Stimulated activated memory B cell treated with anti-CD40 and anti-IgM and Interleukin-4, amounts not matched to agents 10 μg/mL and 1 μg/mL and 100 μg/mL, for 72 hours (primary cell): ENCODE measurements at regions not wholly inside any gene's neighbourhood (a gene's known extent, or its start where the extent isn't known, plus 50 kb on each side); places are given as distances from the start of the nearest gene placed in this dataset.

Source experiments
- ATAC-seq: fragments of 150-1000 bp; cut with Tn5 transposase; 2 replicates; pipeline ENCODE4 v1.10.0; 2021
- H3K27ac Mint-ChIP-seq: one replicate; pipeline ENCODE4 v1.8.0; 2022; ENCODE audit warnings: mild to moderate bottlenecking, mixed read lengths
- H3K27me3 Mint-ChIP-seq: one replicate; pipeline ENCODE4 v1.8.0; 2022; ENCODE audit warnings: mixed read lengths
- H3K36me3 Mint-ChIP-seq: one replicate; pipeline ENCODE4 v1.8.0; 2022; ENCODE audit warnings: mixed read lengths
- H3K4me1 Mint-ChIP-seq: one replicate; pipeline ENCODE4 v1.8.0; 2022; ENCODE audit warnings: mixed read lengths
- H3K4me3 Mint-ChIP-seq: one replicate; pipeline ENCODE4 v1.8.0; 2022; ENCODE audit warnings: mild to moderate bottlenecking, moderate library complexity, mixed read lengths
- H3K9me3 Mint-ChIP-seq: one replicate; pipeline ENCODE4 v1.8.0; 2022; ENCODE audit warnings: mixed read lengths

- H3K36me3 Mint-ChIP-seq: peaks cover 28% of the 10 kb centered on the region
- H3K27ac Mint-ChIP-seq: no peak overlapping the region
- no peaks in the 10 kb centered on the region for H3K27me3 Mint-ChIP-seq
- no peaks in the 10 kb centered on the region for H3K4me1 Mint-ChIP-seq
- no peak for ATAC-seq
- peaks cover 28% of the 10 kb centered on the region for H3K9me3 Mint-ChIP-seq
- H3K4me3 Mint-ChIP-seq: no peak overlapping the region
These were observed 200.9 kb downstream of the ICE1 start for GRCh38 chr5:5623397-5623796.

GRCh38 chr5:5622806-5623205 lies 200.3 kb downstream of the ICE1 start:
- ATAC-seq: no peak
- Mint-ChIP-seq H3K27me3 (no peaks in the 10 kb centered on the region), H3K4me3 (no peak overlapping the region), H3K9me3 (peaks cover 28% of the 10 kb centered on the region), H3K36me3 (peaks cover 28% of the 10 kb centered on the region), H3K4me1 (no peaks in the 10 kb centered on the region), H3K27ac (no peak overlapping the region)

- peaks cover 24% of the 10 kb centered on the region for H3K36me3 Mint-ChIP-seq
- no peak for ATAC-seq
- H3K27ac Mint-ChIP-seq: no peak overlapping the region
- H3K4me1 Mint-ChIP-seq: no peaks in the 10 kb centered on the region
- no peak overlapping the region for H3K4me3 Mint-ChIP-seq
- H3K9me3 Mint-ChIP-seq: peaks cover 25% of the 10 kb centered on the region
- H3K27me3 Mint-ChIP-seq: no peaks in the 10 kb centered on the region
These were observed 197.1 kb downstream of the ICE1 start for GRCh38 chr5:5619546-5619945.

- Mint-ChIP-seq H3K4me1 (peaks cover 14% of the 10 kb centered on the region), H3K27ac (no peak overlapping the region), H3K4me3 (no peak overlapping the region), H3K36me3 (peaks cover 7% of the 10 kb centered on the region), H3K27me3 (no peaks in the 10 kb centered on the region), H3K9me3 (peaks cover 7% of the 10 kb centered on the region)
- no peak for ATAC-seq
These were observed 194.5 kb downstream of the ICE1 start for GRCh38 chr5:5617024-5617423.

GRCh38 chr5:5616247-5616895 lies 193.9 kb downstream of the ICE1 start:
- Mint-ChIP-seq H3K4me3 (no peak overlapping the region), H3K36me3 (peaks cover under 1% of the 10 kb centered on the region), H3K4me1 (peaks cover 14% of the 10 kb centered on the region), H3K27ac (no peak overlapping the region), H3K27me3 (no peaks in the 10 kb centered on the region), H3K9me3 (peaks cover under 1% of the 10 kb centered on the region)
- ATAC-seq: no peak

GRCh38 chr5:5615569-5615968 lies 193.1 kb downstream of the ICE1 start:
- Mint-ChIP-seq H3K27ac (no peak overlapping the region), H3K9me3 (no peaks in the 10 kb centered on the region), H3K4me1 (peaks cover 14% of the 10 kb centered on the region), H3K4me3 (no peak overlapping the region), H3K27me3 (no peaks in the 10 kb centered on the region), H3K36me3 (no peaks in the 10 kb centered on the region)
- no peak for ATAC-seq

- H3K27me3 Mint-ChIP-seq: no peaks in the 10 kb centered on the region
- H3K36me3 Mint-ChIP-seq: no peaks in the 10 kb centered on the region
- peaks cover 14% of the 10 kb centered on the region for H3K4me1 Mint-ChIP-seq
- peak; percentile 94 for ATAC-seq
- no peaks in the 10 kb centered on the region for H3K9me3 Mint-ChIP-seq
- H3K27ac Mint-ChIP-seq: no peak overlapping the region
- no peak overlapping the region for H3K4me3 Mint-ChIP-seq
These were observed 190.9 kb downstream of the ICE1 start for GRCh38 chr5:5613261-5613990.

- ATAC-seq: no peak
- H3K27ac Mint-ChIP-seq: no peak overlapping the region
- H3K27me3 Mint-ChIP-seq: no peaks in the 10 kb centered on the region
- H3K4me1 Mint-ChIP-seq: peaks cover 14% of the 10 kb centered on the region
- H3K36me3 Mint-ChIP-seq: no peaks in the 10 kb centered on the region
- H3K9me3 Mint-ChIP-seq: no peaks in the 10 kb centered on the region
- H3K4me3 Mint-ChIP-seq: no peak overlapping the region
These were observed 189.6 kb downstream of the ICE1 start for GRCh38 chr5:5612096-5612495.

- Mint-ChIP-seq H3K27ac (no peak overlapping the region), H3K4me1 (peaks cover 14% of the 10 kb centered on the region), H3K36me3 (no peaks in the 10 kb centered on the region), H3K9me3 (no peaks in the 10 kb centered on the region), H3K4me3 (no peak overlapping the region), H3K27me3 (no peaks in the 10 kb centered on the region)
- no peak for ATAC-seq
These were observed 187.5 kb downstream of the ICE1 start for GRCh38 chr5:5609935-5610334.

GRCh38 chr5:5605170-5605764 lies 182.8 kb downstream of the ICE1 start:
- Mint-ChIP-seq H3K27me3 (no peaks in the 10 kb centered on the region), H3K27ac (no peak overlapping the region), H3K4me3 (no peak overlapping the region), H3K9me3 (no peaks in the 10 kb centered on the region), H3K36me3 (no peaks in the 10 kb centered on the region), H3K4me1 (no peaks in the 10 kb centered on the region)
- ATAC-seq: no peak

- Mint-ChIP-seq H3K36me3 (no peaks in the 10 kb centered on the region), H3K27me3 (no peaks in the 10 kb centered on the region), H3K4me3 (no peak overlapping the region), H3K9me3 (no peaks in the 10 kb centered on the region), H3K27ac (no peak overlapping the region), H3K4me1 (no peaks in the 10 kb centered on the region)
- no peak for ATAC-seq
These were observed 180.1 kb downstream of the ICE1 start for GRCh38 chr5:5602554-5602953.

- Mint-ChIP-seq H3K4me1 (no peaks in the 10 kb centered on the region), H3K36me3 (no peaks in the 10 kb centered on the region), H3K9me3 (peaks cover 6% of the 10 kb centered on the region), H3K27ac (no peak overlapping the region), H3K27me3 (no peaks in the 10 kb centered on the region), H3K4me3 (no peak overlapping the region)
- ATAC-seq: no peak
These were observed 176.2 kb downstream of the ICE1 start for GRCh38 chr5:5598547-5599113.

GRCh38 chr5:5593391-5593790 lies 170.9 kb downstream of the ICE1 start:
- H3K27me3 Mint-ChIP-seq: no peaks in the 10 kb centered on the region
- H3K36me3 Mint-ChIP-seq: no peaks in the 10 kb centered on the region
- no peak for ATAC-seq
- peaks cover 10% of the 10 kb centered on the region for H3K9me3 Mint-ChIP-seq
- no peak overlapping the region for H3K27ac Mint-ChIP-seq
- H3K4me1 Mint-ChIP-seq: no peaks in the 10 kb centered on the region
- no peak overlapping the region for H3K4me3 Mint-ChIP-seq

GRCh38 chr5:5592541-5592940 lies 170.1 kb downstream of the ICE1 start:
- no peak overlapping the region for H3K4me3 Mint-ChIP-seq
- peaks cover 10% of the 10 kb centered on the region for H3K9me3 Mint-ChIP-seq
- ATAC-seq: no peak
- no peaks in the 10 kb centered on the region for H3K36me3 Mint-ChIP-seq
- H3K4me1 Mint-ChIP-seq: no peaks in the 10 kb centered on the region
- H3K27me3 Mint-ChIP-seq: peaks cover 8% of the 10 kb centered on the region
- no peak overlapping the region for H3K27ac Mint-ChIP-seq

- Mint-ChIP-seq H3K27ac (no peak overlapping the region), H3K36me3 (no peaks in the 10 kb centered on the region), H3K4me3 (no peak overlapping the region), H3K9me3 (peaks cover 10% of the 10 kb centered on the region), H3K27me3 (peaks cover 18% of the 10 kb centered on the region), H3K4me1 (no peaks in the 10 kb centered on the region)
- ATAC-seq: no peak
These were observed 169.1 kb downstream of the ICE1 start for GRCh38 chr5:5591567-5591966.

- Mint-ChIP-seq H3K27me3 (peaks cover 18% of the 10 kb centered on the region), H3K36me3 (no peaks in the 10 kb centered on the region), H3K9me3 (peaks cover 10% of the 10 kb centered on the region), H3K4me1 (no peaks in the 10 kb centered on the region), H3K27ac (no peak overlapping the region), H3K4me3 (no peak overlapping the region)
- ATAC-seq: no peak
These were observed 167.4 kb downstream of the ICE1 start for GRCh38 chr5:5589857-5590256.
